NCI-H2227 (cell line): ENCODE measurements at regions not wholly inside any gene's neighbourhood (a gene's known extent, or its start where the extent isn't known, plus 50 kb on each side); places are given as distances from the start of the nearest gene placed in this dataset.

Source experiments
- DNase-seq: peaks from one replicate; lab custom pipeline; 2025; ENCODE audit not compliant: unreplicated experiment; lab: John Stamatoyannopoulos, UW

DNA sequence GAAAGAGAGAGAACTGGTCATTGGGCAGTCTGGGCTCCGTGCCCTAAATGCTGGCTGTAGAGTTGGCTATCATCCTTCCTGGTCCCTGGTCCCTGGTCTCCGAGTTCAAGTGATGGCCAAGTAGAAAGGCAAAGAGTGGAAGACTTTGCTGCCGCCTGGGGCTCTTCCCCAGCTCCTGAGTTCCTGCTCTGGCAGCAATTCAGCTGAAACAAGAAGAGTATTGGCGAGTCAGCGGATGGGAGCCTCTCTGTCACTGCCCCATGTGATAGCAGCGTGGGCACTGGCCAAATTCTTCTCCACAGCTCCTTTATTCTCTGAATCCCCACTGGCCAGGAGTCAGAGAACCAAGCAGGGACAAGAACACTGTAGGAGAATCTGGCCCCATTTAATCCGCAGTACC lies 351.0 kb upstream of the POU3F3 start:
- DNase-seq: no peak

DNA sequence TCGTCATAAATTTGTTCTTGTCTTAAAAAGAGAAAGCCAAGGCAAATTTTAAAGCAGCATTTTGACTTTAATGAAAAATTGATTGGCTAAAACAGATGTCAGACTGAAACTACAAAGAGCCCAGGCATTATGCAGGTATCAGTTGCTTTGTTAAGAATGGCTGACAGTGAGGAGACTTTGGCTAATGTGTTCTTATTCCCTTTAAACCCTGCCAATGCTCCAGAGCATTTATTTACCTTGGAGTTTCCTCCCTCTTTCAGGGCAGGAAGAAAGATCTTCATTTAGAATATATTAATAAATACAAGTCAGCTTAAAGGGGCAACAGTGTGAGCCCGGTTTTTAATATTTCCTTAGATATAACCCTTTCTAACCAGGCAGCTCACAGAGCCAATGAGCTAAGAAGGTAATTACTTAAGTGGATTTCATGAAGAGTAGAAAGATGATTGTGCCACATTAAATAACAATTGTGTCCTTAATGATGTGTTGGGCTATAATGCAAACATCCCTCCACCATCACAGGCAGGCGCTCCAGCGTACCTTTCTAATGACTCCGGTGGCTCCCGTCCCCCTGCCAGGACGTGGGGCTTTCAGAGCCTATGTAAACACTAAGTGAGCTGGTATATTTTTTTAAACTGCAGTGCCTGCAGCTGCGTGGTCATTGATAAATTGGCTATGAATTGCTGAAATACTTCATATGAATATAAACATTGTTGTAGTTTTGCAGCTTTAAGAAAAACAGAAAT lies 349.4 kb upstream of the POU3F3 start:
- DNase-seq: no peak

DNA sequence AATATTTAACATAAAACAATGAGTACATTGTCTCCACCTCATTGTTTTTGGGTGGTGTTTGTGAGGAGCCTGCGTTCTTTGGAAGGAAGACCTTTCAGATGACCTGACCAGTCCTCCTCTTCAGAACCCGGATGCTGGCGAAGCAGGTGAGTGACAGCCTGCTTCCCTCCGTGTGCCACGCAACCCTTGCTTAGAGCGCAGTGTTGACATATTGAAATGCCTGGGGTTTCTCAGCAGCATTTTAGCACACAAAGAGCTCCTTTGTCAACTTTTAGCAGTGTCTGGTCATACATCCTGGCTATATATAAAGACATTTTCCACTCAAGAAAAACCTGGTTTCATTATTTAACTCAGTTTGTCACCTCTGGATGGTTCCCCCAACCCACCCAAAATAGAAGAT lies 335.7 kb upstream of the POU3F3 start:
- DNase-seq: no peak

DNA sequence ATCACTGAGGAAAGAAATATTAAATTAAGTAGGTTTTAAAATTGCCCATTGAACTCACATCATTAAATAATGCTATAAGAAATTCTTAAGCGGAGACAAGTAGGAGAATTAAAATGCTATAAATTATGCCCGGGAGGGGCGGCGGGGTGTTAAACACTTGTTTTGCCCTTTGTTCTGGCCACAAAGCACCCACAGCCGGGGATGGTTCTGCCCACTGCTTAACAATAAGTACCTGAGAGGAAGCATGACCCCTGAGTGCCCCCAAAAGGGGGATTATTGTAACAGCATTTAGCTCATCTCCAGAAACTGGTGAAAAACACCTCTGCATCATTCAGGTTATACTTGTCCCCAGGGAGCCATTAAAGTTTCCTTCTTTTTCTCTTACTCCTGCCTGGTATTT lies 332.7 kb upstream of the POU3F3 start:
- DNase-seq: no peak

DNA sequence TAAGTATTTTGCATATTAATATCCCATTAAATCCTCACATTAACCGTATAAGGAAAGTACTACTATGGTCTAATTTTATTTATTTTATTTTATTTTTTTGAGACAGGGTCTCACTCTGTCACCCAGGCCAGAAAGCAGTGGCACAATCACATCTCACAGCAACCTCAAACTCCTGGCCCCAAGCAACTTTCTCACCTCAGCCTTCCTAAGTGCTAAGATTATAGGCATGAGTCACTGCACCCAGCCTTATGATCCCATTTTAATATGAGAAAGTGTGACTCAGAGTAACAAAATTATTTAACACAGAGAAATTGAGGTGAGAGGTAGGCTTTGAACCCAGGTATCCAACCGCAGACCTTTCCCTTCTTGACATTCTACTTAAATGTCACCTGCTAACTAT lies 330.0 kb upstream of the POU3F3 start:
- DNase-seq: no peak

DNA sequence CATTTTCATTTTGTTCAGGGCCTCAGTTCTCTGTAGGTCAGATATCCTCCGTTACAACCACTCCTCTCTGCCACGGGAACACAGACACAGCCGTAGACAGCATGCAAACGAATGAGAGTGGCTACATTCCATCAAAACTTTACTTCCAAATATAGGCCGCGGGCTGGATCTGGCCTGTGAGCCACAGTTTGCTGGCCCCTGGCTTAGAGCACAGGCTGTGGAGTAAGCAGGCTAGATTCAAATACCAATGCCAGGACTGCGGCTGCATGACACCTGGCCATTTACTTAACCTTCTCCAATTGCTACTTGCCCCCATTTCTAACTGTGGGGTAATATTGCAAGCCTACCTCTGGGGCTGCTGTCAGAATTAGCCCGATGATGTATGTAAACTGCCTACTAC lies 325.8 kb upstream of the POU3F3 start:
- no peak for DNase-seq

DNA sequence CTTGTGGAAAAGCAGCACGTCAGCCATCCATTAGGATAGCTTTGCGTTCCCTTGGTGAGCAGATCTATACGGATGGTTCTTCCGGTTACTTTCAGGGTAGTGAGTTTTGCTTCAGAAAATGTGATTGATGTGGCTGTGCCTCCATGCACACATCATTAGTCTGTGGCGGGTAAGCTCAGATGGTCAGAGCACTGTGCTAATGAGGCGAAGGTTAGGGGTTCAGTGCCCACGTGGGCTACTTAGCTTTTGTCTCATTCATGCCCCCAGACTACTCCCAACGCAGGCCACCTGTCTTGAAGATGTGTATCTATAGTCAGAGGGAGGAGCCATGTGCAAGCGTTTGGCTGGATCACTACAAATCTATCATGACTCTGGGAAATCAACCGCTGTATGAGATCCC lies 322.8 kb upstream of the POU3F3 start:
- no peak for DNase-seq

DNA sequence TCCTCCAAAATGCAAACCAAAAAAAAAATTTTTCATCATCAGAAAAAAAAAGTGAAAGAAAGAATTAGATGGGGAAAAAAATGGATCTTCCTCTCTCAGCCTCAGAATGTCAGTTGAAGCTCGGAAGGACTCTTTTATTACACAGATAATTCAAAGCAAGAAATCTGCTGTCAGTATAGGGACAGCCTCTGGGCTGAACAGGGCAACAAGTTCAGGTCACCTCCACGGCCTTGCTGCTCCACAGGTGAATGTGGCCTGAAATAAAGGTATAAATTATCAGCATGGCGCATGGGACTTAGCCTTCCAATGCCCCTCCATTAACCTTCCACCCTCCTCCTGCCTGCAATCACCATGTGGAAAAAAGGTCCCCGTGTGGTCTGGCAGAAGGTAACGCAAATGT lies 316.8 kb upstream of the POU3F3 start:
- DNase-seq: no peak

DNA sequence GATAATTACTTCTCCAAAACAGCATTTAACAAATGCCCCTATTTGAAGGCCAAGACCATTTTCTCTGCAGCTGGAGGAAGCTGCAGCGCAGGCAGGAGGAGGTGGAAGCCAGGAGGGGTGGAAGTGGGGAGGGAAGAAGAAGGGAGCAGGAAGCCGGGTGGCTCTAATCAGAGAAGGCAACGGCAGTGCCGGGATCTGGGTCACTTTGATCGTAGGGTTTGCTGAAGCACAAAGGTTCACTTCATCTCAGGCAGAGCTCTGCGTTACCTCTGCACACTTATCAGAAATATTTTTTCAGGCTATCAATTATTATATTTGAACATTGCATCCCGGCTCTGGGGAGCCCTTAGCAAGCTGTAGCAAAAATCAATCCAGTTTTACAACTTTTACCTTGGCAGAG lies 315.8 kb upstream of the POU3F3 start:
- DNase-seq: no peak

DNA sequence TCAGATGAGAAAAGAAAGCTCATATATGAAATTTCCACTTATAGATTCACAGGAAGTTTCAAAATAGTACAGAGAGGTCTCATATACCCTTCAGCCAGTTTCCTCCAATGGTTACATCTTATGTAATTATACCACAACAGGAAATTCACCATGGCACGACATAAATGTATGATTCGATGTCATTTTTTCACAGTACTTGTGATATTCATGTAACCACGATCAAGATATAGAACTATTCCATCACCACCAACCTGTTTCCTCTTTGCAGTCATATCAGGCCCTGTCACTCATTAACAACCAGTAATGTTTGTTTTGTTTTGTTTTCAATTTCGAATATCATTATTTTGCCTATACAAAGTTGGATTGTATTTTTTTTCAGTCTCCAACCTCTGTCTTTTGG lies 314.3 kb upstream of the POU3F3 start:
- DNase-seq: no peak

DNA sequence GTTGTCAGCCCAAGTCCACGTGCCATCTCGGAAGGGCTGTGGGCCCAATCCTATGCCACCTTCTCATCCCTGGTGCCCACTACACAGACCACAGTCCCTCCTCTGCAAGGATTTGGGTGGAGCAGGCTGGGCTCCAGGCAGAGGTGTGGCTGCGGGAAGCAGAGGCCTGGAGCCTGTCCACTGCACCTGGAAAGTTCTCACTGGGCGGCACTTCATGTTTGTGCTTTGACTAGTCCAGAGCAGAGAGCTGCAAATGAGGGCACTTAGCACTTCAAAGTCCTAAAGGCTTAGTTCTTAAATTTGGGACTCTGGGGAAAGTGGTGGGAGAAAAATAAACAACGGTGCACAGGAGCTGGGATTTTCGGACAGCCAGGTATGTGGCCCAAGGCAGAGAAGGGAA lies 308.9 kb upstream of the POU3F3 start:
- DNase-seq: no peak

DNA sequence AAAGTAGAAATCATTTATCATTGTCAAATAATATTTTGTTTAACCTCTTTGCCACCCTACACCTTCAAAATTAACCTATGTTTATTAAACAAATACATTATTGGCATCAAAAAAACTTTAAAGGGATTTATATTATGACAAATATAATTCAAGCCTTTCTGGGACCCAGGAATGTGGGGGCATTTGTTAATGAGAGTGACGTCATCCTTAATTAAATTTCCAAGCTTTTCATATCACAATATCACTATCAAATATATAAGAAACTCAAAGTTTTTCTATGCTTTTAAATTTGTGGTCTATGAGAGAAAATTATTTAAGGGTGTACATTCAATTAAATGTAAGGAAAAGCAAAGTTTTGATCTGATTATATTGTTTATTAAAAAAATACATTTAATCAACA lies 307.4 kb upstream of the POU3F3 start:
- DNase-seq: no peak

DNA sequence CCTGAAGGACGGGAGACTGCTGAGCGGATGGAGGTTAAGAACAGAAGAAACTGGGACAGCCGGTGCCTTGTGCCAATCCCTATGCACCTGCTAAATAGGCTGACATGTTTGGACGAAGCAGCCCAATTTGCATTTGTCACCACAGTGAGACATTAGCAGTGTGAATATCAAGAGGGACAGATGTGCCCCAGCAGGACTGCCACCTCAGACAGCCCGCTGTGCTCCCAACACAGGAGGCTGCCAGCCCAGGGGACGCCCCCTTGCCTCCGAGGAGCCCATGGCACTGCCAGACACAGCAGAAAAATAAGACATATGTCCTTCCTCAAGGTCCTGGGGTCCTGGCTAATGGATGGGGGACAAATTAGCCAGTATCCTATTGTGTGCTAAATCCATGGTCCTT lies 306.7 kb upstream of the POU3F3 start:
- no peak for DNase-seq

DNA sequence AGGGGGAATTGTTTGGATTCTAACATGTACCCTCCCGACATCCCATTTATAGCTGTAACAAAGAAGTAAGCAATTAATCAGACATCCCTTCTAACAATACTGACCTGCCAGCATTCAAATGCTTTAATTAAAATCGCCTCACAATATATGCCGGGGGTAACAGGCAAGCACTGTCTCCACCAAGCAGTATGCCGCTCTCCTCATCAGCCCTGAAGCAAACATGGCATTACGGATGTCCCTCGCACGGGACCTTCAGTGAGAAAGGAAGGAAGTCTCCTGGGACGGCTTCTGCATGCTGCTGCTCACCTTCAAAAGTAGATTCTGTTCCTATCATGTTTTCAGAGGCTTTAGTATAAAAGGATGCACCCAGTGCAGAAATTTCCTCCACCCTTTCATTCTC lies 292.7 kb upstream of the POU3F3 start:
- DNase-seq: no peak

DNA sequence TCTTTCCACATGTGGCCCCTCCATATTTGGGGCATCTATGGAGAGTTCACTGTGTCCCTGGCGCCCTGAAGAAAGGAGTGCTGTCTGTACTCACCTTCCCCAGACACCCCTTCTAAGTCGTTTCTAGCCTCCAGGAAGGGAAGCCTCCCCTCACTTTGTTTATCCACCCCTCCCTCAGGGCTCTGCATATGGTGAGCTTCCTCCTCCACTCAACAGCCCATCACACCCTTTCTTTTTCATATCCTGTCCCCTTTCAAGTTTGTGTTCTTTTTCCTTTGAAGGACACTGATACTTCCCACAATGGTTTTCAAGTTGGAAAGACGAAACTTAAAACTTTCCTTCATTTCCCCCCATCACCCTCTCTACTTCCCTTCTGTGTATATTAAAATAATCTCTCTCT lies 291.4 kb upstream of the POU3F3 start:
- DNase-seq: no peak

DNA sequence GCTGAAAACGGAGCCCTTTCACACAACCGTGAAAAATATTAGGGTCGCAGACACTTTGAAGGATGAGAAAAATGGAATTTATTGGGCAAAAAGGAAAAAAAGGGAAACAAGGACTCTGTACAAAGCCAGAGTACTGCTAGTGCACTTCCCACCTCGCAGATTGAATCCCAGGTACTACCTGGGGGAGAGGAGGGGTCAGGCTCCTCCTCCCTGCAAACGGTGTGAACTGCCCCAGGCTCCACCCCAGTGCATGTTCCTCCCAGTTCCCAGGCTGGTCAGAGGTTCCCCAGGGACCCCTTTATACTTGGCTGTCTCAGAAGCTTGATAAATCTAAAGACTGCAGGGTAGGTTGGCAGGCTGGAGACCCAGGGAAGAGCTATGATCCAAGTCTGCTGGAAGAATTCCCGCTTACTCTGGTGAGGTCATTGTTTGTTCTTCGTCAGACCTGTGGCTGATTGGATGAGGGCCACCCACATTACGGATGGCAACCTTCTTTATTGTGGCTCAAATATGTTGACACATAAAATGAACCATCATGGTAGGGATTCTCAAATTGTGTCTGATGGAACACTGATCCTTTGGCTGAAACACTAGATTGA lies 290.4 kb upstream of the POU3F3 start:
- DNase-seq: no peak

DNA sequence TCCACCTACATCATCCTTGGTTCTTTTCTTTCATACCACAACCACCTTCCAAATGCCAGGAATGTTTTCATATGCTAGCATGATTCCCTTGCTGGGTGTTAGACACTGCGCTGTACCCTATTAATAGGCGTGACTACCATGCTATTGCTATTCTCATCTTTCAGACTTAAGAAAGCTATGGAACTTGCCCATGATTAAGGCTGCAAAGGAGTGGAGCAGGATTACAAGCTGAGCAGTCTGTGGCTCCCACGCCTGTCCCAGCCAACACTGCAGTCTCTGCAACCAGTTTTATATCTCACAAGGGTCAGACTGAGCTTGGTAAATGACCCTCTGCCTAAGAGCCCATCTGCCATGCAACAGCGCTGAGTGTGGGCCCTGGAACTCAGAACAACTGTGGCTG lies 285.7 kb upstream of the POU3F3 start:
- DNase-seq: no peak

DNA sequence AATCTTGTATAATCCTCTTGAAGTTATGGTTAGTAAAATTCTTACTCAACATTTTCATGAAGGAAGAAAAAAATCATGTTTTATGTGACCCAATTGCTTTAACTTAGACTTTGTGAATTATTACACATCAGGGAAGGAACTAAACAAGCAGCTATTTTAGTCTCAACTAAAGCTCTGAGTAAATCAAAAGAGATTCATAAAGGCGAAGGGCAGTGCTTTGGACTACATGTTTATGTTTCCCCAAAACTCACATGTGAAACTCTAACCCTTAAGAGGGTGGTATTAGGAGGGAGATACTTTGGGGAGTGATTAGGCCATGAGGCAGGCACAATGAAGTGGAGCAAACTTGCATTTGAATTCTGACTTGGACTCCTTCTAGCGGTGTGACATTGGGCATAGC lies 283.7 kb upstream of the POU3F3 start:
- no peak for DNase-seq

DNA sequence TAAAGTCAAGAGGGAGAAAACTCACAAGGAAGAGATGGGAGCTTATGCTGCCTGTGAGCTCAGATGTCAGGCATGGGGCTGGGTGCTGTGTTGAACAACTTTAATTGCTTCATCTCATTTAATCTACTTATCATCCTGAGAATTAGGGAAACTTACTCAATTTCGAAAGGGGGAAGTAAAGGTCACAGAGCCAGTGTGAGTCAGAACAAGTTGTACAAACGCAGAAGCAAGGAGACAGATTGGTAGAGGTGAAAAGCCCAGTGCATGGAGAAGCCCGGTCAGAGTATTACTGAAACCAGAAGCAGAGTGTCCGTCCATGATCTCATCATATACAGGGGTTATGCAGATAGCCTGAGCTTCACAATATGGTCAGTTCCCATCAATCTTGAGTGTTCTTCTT lies 281.1 kb upstream of the POU3F3 start:
- no peak for DNase-seq

DNA sequence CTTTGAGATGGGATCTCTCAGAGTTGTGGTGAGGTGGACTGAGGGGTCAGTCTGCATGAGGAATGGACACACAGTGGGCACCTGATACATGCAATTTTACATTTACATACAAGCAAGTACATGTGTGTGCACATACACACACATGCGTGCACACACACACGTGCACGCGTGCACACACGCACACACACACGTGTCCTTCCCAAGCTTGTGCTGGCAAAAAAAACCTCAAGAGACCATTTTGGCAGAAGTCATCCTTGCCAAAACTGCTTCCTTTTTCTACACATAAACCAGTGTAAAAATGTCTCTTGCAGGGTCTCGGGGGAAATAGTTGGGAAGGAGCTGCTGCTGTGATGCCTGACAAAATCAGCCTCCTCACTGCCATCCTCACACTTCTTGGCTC lies 279.5 kb upstream of the POU3F3 start:
- DNase-seq: no peak

DNA sequence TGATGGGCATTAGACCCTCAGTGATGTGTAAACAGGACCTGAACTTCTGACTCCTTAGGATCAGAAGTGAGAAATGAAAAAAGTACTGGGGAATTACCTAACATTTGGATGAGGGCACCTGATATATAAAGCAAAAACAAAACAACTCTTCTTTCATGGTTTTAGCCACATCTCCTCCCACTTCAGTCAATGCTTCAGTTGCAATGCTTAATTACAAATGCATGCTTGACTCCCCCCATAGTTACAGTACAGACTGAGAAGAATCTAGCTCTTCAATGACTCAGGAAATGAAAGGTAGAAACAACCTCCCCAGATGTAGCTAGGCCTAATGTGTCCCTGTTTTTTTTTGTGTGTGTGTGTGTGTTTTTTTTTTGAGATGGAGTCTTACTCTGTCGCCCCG lies 276.8 kb upstream of the POU3F3 start:
- DNase-seq: no peak

DNA sequence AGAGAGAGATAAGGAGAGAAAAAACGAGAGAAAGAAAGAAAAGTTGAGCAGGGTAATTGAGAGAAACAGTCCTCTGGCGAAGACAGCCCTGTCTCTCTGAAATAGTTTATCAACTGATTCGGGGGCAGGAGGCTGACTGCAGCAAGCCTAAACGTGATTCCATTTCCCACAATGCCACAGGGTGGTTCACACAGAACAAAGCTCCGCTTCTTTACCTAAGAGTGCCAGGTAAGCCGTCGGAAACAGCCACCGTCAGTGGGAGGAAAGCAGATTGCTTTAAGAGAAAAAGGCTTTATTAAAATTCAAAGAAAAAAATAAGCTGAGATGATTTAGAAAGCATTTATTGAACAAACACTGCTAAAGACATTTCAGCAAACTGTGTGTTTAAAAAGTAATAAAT lies 271.4 kb upstream of the POU3F3 start:
- DNase-seq: no peak

DNA sequence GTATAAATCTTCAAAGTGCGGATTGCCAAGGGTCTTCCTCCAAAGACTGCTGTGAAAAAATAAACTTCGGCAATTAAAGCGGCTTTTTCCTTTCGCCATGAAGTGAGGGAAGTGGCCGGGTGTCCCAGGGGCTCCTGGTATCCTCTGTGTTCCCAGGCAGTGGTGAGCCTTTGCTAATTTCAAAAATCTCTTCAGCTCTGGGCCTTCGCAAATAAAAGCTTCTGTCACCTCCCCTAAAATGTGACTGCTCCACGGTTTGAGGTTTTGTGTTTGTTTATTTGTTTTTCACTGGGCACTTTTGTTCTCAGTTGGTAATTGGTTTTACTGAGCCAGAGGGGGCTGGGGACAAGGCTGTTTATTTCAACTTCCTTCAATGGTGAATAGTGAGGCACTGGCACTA lies 270.1 kb upstream of the POU3F3 start:
- DNase-seq: no peak
